BJ (cell line): ENCODE measurements at regions not wholly inside any gene's neighbourhood (a gene's known extent, or its start where the extent isn't known, plus 50 kb on each side); places are given as distances from the start of the nearest gene placed in this dataset.

ENCODE experiments used
- CTCF ChIA-PET: fragments of 350-600 bp; formaldehyde crosslinking; extraction: SDS; loops from one replicate; lab custom pipeline; 2021; ENCODE audit warnings: antibody characterized with exemption, inconsistent platforms; lab: Yijun Ruan, JAX
- POLR2A ChIA-PET: fragments of 300-600 bp; sonication (Branson Sonifier 250); formaldehyde crosslinking; extraction: SDS; loops from one replicate; lab custom pipeline; 2021; ENCODE audit warnings: antibody characterized with exemption; lab: Charles Lee
- DNase-seq: peaks from one replicate; pipeline ENCODE4 v3.0.0-alpha.2; 2011; ENCODE audit warnings: low read depth
- H3K27me3 ChIP-seq: 2 replicates; pipeline ENCODE4 v1.6.0; 2011; ENCODE audit warnings: low read length; ENCODE audit not compliant: control insufficient read depth, insufficient read depth
- H3K36me3 ChIP-seq: 2 replicates; pipeline ENCODE4 v1.5.1; 2011; ENCODE audit warnings: low read length; ENCODE audit not compliant: control insufficient read depth, insufficient read depth
- H3K4me3 ChIP-seq: 2 replicates; pipeline ENCODE4 v1.5.1; 2011; ENCODE audit warnings: low read depth, mild to moderate bottlenecking, control low read depth, low read length
- TF ChIP-seq, protein P1 (sequence below): IDR thresholded peaks from 2 replicates; pipeline ENCODE4 v1.5.1; 2011; ENCODE audit warnings: low read depth, mild to moderate bottlenecking, control low read depth, inconsistent platforms, low read length, moderate library complexity; ENCODE audit not compliant: insufficient read depth

- no peaks in the 10 kb centered on the region for H3K27me3 ChIP-seq
- H3K4me3 ChIP-seq = no peak overlapping the region
- TF ChIP-seq, protein P1, sequence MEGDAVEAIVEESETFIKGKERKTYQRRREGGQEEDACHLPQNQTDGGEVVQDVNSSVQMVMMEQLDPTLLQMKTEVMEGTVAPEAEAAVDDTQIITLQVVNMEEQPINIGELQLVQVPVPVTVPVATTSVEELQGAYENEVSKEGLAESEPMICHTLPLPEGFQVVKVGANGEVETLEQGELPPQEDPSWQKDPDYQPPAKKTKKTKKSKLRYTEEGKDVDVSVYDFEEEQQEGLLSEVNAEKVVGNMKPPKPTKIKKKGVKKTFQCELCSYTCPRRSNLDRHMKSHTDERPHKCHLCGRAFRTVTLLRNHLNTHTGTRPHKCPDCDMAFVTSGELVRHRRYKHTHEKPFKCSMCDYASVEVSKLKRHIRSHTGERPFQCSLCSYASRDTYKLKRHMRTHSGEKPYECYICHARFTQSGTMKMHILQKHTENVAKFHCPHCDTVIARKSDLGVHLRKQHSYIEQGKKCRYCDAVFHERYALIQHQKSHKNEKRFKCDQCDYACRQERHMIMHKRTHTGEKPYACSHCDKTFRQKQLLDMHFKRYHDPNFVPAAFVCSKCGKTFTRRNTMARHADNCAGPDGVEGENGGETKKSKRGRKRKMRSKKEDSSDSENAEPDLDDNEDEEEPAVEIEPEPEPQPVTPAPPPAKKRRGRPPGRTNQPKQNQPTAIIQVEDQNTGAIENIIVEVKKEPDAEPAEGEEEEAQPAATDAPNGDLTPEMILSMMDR = no peak
- no peaks in the 10 kb centered on the region for H3K36me3 ChIP-seq
- POLR2A ChIA-PET = no interaction called here
- CTCF ChIA-PET = no interaction called here
- DNase-seq = no peak
Measured at GRCh38 chr12:34206061-34206785, 183.9 kb downstream of the ALG10 start.

DNA sequence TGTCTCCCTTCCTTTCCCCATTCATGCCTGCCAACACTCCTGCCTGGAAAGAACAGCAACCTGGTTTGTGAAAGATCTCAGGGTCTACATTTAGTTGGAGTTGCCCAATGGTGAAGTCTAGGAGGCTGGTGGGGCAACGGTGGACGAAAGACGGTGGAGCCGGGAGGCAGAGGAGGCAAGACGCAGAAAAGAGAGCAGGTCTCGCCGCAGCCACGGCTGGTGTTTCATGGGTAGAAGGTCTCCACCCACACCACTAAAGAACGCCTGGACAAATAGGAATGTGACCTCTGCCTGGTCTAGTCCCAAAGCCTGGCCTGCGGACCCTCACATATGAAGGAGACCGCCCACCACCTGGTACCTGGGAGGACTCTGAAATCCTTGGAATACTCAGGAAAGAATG, 185.6 kb downstream of the ALG10 start:
- POLR2A ChIA-PET = no interaction called here
- CTCF ChIA-PET = no interaction called here
- Histone ChIP-seq H3K27me3 (no peaks in the 10 kb centered on the region), H3K4me3 (no peak overlapping the region), H3K36me3 (no peaks in the 10 kb centered on the region)
- DNase-seq = no peak
- TF ChIP-seq, protein P1 = no peak

DNA sequence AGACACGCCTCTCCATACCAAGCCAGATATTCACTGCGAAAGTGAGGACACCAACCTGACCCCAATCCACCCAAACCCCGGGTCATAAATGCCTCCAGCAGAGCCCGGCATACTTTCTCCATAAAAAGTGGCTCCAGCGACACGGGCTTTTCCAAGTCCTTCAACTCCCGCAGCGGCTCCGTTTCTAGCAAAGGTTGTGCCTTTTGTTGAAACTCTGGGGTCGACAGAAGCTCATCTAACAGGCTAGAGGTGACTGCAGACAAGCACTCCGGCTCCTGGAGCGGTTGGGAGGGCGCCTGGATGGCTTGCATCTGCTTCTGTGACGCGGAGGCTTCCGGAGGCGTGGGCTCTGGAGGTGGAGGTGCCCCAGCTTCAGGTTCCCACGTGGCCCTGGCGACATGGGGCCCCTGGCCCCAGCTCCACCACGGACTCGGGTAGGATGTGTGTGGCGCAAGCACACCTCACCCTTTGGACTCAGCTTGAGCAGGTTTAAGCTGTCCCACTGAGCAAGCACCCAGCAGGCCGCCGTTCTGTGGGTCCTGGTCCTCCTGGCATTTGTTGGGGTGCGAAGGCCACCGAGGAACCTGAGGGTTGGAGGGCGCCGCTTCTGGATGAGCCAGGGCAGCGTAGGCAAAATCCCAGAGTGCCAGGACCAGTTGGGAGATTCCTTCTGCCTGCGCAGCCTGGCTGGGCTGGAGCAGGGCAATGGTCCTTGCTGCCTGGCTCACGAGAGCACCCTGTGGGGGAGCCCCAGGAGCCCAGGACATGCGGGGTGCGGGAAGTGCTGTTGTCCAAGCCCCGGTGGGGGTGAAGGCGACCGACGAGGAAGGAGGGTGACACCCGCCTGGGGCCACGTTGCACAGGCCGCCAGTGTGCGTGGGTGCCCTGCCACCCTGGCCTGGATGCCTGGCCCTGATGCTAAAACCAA, 186.3 kb downstream of the ALG10 start:
- CTCF ChIA-PET = no interaction called here
- Histone ChIP-seq H3K4me3 (no peak overlapping the region), H3K27me3 (no peaks in the 10 kb centered on the region), H3K36me3 (no peaks in the 10 kb centered on the region)
- DNase-seq = no peak
- TF ChIP-seq, protein P1 = no peak
- POLR2A ChIA-PET = no interaction called here

- POLR2A ChIA-PET = no interaction called here
- CTCF ChIA-PET = no interaction called here
Measured at GRCh38 chr12:34209259-34209835, 187.1 kb downstream of the ALG10 start.

More at GRCh38 chr12:34209259-34209835, 187.1 kb downstream of the ALG10 start:
- H3K36me3 ChIP-seq = no peaks in the 10 kb centered on the region
- H3K27me3 ChIP-seq = no peaks in the 10 kb centered on the region
- no peak overlapping the region for H3K4me3 ChIP-seq
- DNase-seq = no peak
- TF ChIP-seq, protein P1 = no peak
